ENCODE measurements at regions not wholly inside any gene's neighbourhood (a gene's known extent, or its start where the extent isn't known, plus 50 kb on each side); places are given as distances from the start of the nearest gene placed in this dataset.

GRCh38 chrX:97666890-97667289 lies 783.2 kb downstream of the RPA4 start:
- DNase-seq: no peak

GRCh38 chrX:97668126-97668525 lies 784.4 kb downstream of the RPA4 start:
- no peak for DNase-seq

DNA sequence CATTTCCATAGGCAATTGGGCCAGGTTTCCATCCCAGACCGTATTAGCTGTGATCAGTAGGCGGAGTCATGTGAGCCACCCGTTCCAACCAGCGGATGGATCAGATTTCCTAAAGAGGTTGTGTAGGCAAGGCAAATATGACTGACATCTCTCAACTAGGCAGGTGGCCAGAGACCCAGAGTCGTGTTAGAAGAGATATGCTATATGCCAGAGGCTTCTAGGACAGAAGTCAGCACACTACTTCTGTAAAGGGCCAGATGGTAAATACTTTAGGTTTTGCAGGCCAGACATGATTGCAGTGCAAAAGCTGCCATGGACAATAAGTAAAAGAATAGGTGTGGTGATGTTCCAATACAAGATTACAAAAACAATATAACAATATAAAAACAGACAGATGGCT lies 788.4 kb downstream of the RPA4 start:
- no peak for DNase-seq

DNA sequence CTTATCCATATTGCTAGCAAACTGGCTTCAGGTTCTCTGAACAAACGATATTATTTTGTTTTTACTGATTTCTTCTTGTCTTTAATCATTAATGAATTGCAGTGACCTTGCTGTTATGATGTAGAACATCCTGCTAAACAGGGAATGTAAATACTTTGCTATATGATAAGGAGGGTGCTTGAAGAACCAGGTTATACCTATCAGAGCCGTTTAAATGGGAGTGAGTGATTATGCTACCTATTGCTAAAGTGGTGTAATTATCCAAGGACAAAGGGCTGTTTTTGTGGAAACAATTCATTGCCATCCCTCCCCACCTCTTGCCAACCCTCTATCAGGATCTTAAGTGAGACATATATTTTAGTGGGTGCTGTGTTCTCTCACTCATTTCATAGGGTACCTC lies 788.9 kb downstream of the RPA4 start:
- no peak for DNase-seq

DNA sequence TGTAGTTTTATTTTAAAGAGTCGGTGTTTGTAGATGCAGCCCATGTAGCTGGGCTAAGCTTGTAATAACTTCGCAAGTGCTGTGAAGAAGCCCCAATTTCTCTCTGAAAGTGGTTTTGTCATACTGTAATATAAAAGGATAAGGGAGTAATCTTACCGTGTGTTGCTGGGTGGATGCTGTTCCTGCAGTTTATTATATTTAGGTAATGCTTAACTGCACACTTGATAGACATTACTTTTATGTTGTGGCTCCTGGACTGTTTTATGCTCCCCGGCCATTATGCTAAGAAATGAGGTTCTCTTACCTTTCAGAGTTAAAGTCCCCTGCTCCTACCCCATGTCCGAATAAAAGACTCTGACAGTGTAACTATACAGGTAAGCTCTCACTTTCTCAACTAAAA lies 789.4 kb downstream of the RPA4 start:
- DNase-seq: no peak

GRCh38 chrX:97682991-97683840 lies 799.5 kb downstream of the RPA4 start:
- DNase-seq: no peak

GRCh38 chrX:97685753-97686152 lies 802.0 kb downstream of the RPA4 start:
- DNase-seq: peak; percentile 2

DNA sequence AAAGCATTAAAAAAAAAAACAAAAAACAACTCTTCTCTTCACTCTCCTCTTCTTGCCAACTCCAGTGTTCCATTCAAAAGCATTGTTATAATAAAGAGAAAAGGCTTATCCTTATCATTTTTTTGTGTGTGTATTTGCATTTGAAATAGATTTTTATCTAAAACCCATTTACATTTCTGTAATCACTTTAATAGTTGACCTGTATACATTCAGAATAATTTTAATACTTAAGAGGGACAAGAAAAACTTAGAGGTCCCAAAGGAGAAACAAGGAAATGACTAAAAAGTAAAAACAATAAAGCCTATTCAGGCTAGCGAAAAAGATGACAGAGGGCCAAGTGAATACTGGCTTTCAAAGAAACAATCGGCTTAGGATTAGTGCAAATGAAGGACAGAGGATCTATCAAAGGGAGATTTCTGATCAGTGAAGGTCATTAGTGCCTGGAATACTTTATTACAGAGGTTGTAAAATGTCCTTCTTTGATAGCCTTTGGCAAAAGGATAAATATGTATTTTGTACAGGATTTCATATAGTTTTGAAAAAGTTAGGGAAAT lies 808.3 kb downstream of the RPA4 start:
- DNase-seq: no peak

- no peak for DNase-seq
Measured at GRCh38 chrX:97692575-97692974, 808.9 kb downstream of the RPA4 start.

DNA sequence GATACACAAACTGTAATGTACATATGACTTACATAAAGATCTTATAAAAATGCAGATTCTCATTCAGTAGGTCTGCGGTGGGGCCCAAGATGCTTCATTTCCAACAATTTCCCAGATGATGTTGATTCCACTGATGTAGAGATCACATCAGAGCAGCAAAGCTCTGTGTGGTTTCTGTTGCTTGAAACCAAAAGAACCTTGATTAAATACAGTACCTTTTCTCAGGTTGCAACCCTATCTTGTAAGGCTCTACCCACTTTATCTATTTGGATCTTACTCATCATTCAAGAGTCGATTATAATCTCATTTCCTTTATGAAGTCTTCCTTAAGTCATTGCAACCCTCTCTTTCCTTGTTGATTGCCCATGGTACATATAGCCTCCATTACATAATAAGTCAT lies 816.8 kb downstream of the RPA4 start:
- no peak for DNase-seq

- DNase-seq: no peak
Measured at GRCh38 chrX:97704474-97704873, 820.8 kb downstream of the RPA4 start.

DNA sequence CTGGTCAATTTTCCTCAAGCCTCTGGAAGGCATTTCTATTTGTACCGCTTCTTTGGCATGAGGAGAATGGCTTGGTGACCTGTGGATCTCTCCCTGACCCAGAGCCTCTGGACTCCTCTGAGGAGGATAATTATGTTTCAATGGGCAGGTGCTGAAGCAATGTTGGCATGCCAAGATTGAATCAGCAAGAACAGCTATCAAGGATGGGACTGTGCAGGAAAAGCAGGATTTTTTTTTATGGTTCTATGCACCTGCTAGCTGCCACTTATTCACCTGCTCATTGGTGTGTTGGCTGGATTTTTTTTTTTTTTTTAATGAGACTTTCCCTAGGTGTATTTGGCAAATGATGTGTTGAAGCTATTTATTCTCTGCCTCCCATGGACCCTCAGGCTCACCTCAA lies 821.2 kb downstream of the RPA4 start:
- no peak for DNase-seq

DNA sequence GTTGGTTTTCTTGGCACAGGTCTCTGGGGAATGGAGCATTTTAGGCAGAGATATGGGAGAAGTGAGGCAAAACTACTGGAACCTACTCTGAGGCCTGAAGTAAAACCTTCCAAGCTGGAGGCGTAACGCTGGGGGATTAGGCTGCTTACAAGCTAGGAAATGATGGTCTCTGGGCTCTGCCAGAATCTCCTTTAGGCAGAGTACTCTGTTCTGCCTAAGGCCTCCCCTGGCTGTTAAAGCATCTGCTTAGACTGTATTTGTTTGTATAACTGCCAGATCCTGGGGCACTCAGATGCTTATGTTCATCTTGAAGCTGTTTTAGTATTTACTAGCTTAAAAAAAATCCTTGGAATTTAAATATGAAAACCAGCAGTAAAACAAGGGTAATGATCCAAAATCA lies 822.2 kb downstream of the RPA4 start:
- no peak for DNase-seq

DNA sequence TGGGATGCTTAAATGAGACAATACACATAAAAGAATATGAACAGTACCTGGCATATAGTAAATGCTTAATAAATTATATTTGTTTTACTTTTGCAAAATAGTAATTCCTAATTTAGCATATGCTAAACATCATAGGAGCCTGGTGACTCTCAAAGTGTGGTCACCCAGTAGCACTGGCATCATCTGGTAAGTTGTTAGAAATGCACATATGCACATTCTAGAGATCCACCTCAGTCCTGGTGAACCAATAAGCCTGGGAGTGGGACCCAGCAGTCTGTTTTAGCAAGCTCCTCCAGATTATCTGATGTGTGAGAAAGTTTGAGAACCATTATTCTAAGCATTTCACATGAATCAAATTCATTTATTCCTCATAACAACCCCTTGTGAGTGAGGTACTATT lies 830.4 kb downstream of the RPA4 start:
- DNase-seq: no peak

DNA sequence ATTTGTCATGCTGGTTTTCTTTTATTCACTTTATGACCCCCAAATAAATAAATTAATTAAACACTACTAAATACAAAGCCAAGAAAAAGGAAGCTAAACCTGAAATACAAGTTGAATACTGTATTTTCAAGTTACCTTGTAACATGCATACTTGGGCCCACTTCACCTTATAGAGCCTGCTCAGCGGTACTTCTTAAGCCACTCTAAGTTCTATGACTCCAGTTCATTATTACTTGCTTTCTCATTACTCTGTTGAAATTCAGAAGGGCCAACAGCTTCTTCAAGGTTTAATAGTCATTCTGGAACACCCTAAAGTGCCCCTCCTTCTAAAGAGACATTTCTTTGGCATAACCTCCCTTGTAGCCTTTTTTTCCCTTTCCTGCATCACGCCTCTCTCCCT lies 844.5 kb downstream of the RPA4 start:
- DNase-seq: no peak

- DNase-seq: no peak
Measured at GRCh38 chrX:97740044-97740443, 856.3 kb downstream of the RPA4 start.

DNA sequence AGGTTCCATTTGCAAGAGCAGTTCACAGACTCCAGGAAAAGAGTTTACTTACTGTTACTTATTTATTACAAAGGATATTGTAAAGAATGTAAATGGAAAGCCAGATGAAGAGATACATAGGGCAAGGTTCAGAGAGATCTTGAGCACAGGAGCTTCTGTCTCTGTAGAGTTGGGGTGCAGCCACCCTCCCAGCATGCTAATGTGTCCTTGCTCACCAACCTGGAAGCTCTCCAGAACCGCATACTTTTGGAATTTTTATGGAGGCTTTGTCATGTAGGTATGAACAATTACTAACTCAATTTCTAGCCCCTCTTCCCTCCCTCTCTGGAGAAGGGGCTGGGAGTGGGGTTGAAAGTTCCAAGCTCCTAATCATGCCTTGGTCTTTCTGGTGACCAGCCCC lies 857.2 kb downstream of the RPA4 start:
- no peak for DNase-seq

DNA sequence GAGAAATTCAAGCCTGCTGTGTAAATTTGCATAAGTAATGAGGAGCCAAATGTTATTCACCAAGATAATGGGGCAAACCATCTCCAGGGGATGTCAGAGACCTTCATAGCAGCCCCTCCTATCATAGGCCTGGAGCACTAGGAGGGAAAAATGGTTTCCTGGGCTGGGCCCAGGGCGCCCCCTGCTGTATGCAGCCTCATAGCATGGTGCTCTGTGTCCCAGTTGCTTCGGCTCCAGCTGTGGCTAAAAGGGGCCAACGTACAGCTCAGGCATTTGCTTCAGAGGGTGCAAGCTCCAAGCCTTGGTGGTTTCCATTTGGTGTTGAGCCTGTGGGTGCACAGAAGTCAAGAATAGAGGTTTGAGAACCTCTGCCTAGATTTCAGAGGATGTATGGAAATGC lies 859.3 kb downstream of the RPA4 start:
- DNase-seq: no peak

- DNase-seq: no peak
Measured at GRCh38 chrX:97747346-97747745, 863.6 kb downstream of the RPA4 start.

DNA sequence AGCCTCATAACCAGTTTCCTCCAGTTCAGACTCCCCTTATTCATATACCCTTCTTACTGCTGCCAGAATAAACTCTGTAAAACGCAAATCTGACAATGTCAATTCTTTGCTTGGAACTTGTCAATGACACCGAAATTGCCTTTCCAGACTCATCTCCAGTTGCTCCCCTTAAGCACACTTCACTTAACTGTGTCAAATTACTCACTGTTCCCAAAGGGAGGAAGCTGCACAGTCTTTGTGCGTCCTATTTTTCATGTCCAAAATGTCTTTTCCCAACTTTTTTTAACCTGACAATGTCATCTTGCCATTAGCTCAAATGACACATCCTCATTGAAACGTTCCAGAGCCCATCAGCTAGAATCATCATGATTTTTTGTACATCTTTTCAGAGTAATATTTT lies 867.3 kb downstream of the RPA4 start:
- DNase-seq: no peak

GRCh38 chrX:97751735-97752134 lies 868.0 kb downstream of the RPA4 start:
- DNase-seq: no peak

GRCh38 chrX:97756879-97757278 lies 873.2 kb downstream of the RPA4 start:
- no peak for DNase-seq

DNA sequence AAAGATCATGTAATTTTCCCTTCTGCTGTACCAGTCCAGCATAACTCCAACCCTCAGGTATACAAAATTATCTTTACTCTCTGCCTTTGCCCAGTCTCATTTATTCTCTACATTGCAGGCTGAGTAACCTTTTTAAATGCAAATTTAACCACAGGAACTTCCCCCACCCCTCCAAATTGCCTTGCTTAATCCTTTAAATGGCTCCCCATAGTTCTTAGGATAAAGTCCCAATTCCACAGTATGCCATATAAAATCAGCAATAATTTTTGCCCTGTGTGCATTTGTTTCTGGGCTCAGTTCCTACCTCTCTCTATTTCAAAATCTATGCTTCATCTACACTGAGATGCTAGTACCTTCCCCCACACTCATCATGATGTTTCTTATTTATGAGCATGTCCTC lies 879.7 kb downstream of the RPA4 start:
- DNase-seq: no peak

DNA sequence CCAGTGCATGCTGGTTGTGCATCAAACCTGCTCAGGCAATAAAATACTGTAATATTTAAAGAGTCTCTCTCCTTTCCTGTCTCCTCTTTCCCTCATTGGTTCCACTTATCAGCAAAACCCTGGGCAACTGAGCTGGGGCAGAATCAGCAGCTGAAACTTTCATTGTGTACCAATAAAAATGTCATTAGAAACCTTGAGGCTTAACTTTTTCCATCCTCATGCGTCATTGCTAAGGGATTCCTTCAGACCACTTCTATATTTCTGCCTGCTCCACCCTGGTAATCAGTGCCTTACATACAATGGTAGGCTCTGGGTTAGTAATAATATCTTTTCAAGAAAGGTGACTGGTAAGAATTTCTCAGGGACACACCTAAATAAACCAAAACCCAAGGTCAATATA lies 880.3 kb downstream of the RPA4 start:
- DNase-seq: no peak

Measured in left kidney (tissue), 1 donor.